GM12878 (cell line): ENCODE measurements at regions not wholly inside any gene's neighbourhood (a gene's known extent, or its start where the extent isn't known, plus 50 kb on each side); places are given as distances from the start of the nearest gene placed in this dataset.

ENCODE experiments used
- ATAC-seq: fragments of 200-7000 bp; cut with Tn5 transposase; 3 replicates; pipeline ENCODE4 v1.9.1; 2020; ENCODE audit warnings: mild to moderate bottlenecking, moderate library complexity
- BruUV-seq: library from RNA; stranded (reverse); fragments of 400-500 nt; replicated peaks from 2 replicates; lab custom pipeline; 2021; lab: Mats Ljungman, UMichigan
- CTCF ChIA-PET: fragments of 300-600 bp; sonication (Branson Sonifier 250); formaldehyde crosslinking; extraction: SDS; loops from one replicate; lab custom pipeline; 2021; ENCODE audit warnings: inconsistent platforms; lab: Yijun Ruan, JAX
- POLR2A ChIA-PET: fragments of 350-600 bp; formaldehyde crosslinking; extraction: SDS; loops from one replicate; lab custom pipeline; 2021; ENCODE audit warnings: inconsistent platforms; lab: Charles Lee
- RAD21 ChIA-PET: fragments of 300-600 bp; sonication (Branson Sonifier 250); formaldehyde crosslinking; loops from one replicate; lab custom pipeline; 2023; ENCODE audit warnings: antibody characterized with exemption; ENCODE audit not compliant: unreplicated experiment; lab: Charles Lee
- SMC1A ChIA-PET: fragments of 300-600 bp; sonication (Branson Sonifier 250); formaldehyde crosslinking; loops from one replicate; lab custom pipeline; 2023; ENCODE audit not compliant: unreplicated experiment, uncharacterized antibody; lab: Charles Lee
- DNase-seq: peaks from one replicate; pipeline ENCODE4 v3.0.0-alpha.2; 2011; ENCODE audit warnings: low read depth, low spot score
- FAIRE-seq: peaks from 3 replicates; lab custom pipeline; 2011; peaks lifted over from hg19 to GRCh38; lab: Jason Lieb, UNC
- H2AFZ ChIP-seq: 2 replicates; pipeline ENCODE4 v1.6.0; 2011; ENCODE audit warnings: low read depth, low read length, control low read depth; ENCODE audit not compliant: control insufficient read depth
- H3K27ac ChIP-seq: 2 replicates; pipeline ENCODE4 v1.5.1; 2011; ENCODE audit warnings: control low read depth; ENCODE audit not compliant: control insufficient read depth, insufficient read depth
- H3K27me3 ChIP-seq, 2 experiments: replicated peaks in 1 of 2; 2 replicates each; pipeline versions ENCODE4 v1.6.0 to v1.6.1; 2011; ENCODE audit warnings: low read length in 1 of 2; ENCODE audit not compliant: control insufficient read depth in 2 of 2, insufficient read depth in 2 of 2
- H3K36me3 ChIP-seq, 2 experiments: 2 replicates each; pipeline ENCODE4 v1.5.1; 2011; ENCODE audit warnings: low read length in 1 of 2; ENCODE audit not compliant: control insufficient read depth in 2 of 2, insufficient read depth in 2 of 2
- H3K4me1 ChIP-seq: 2 replicates; pipeline ENCODE4 v1.6.1; 2011; ENCODE audit warnings: mild to moderate bottlenecking, low read length, moderate library complexity, mixed read lengths; ENCODE audit not compliant: control insufficient read depth, insufficient read depth
- H3K4me2 ChIP-seq: 2 replicates; pipeline ENCODE4 v1.6.0; 2011; ENCODE audit warnings: control low read depth; ENCODE audit not compliant: control insufficient read depth, insufficient read depth
- H3K4me3 ChIP-seq: fragments of 200-600 bp; sonication (generic); 2 replicates; pipeline ENCODE4 v1.5.1; 2016
- H3K79me2 ChIP-seq: 2 replicates; pipeline ENCODE4 v1.6.0; 2011; ENCODE audit warnings: low read length; ENCODE audit not compliant: control insufficient read depth, insufficient read depth
- H3K9ac ChIP-seq: 2 replicates; pipeline ENCODE4 v1.8.0; 2011; ENCODE audit warnings: low read length, control low read depth, mixed read lengths; ENCODE audit not compliant: control insufficient read depth, insufficient read depth
- H3K9me3 ChIP-seq: replicated peaks from 3 replicates; pipeline ENCODE4 v1.5.1; 2011; ENCODE audit warnings: mild to moderate bottlenecking, low read length; ENCODE audit not compliant: control insufficient read depth, insufficient read depth
- H4K20me1 ChIP-seq: 2 replicates; pipeline ENCODE4 v1.6.0; 2011; ENCODE audit not compliant: control insufficient read depth, insufficient read depth
- ATF2 ChIP-seq: IDR thresholded peaks from 2 replicates; pipeline ENCODE4 v1.6.1; 2012; ENCODE audit warnings: low read length, inconsistent platforms
- ATF7 ChIP-seq: fragments of 450-650 bp; IDR thresholded peaks from 2 replicates; pipeline ENCODE4 v1.6.1; 2016; ENCODE audit warnings: low read depth, mild to moderate bottlenecking
- BMI1 ChIP-seq: fragments of 450-650 bp; IDR thresholded peaks from 2 replicates; pipeline ENCODE4 v1.6.1; 2016; ENCODE audit warnings: mild to moderate bottlenecking, moderate library complexity, borderline replicate concordance
- CEBPZ ChIP-seq: fragments of 150-350 bp; IDR thresholded peaks from 2 replicates; pipeline ENCODE4 v1.6.1; 2016; ENCODE audit warnings: low read depth, low read length
- NR2C2 ChIP-seq: IDR thresholded peaks from 2 replicates; pipeline ENCODE4 v1.6.1; 2011; ENCODE audit warnings: borderline replicate concordance, low read depth; ENCODE audit not compliant: control insufficient read depth, insufficient read length
- TARDBP ChIP-seq: IDR thresholded peaks from 2 replicates; pipeline ENCODE4 v1.6.1; 2016; ENCODE audit warnings: borderline replicate concordance
- USF2 ChIP-seq: IDR thresholded peaks from 2 replicates; pipeline ENCODE4 v1.6.1; 2011; ENCODE audit warnings: low read depth, low read length, improper control_type of control experiment, borderline replicate concordance
- WRNIP1 ChIP-seq: IDR thresholded peaks from 2 replicates; pipeline ENCODE4 v1.6.1; 2011; ENCODE audit warnings: low read depth, low read length, improper control_type of control experiment, borderline replicate concordance
- ZNF592 ChIP-seq: fragments of 450-650 bp; IDR thresholded peaks from 2 replicates; pipeline ENCODE4 v1.6.1; 2017; ENCODE audit warnings: mild to moderate bottlenecking, moderate library complexity
- WGBS: methylation state at CpG from one replicate; pipeline ENCODE4 v1.1.6; 2016; ENCODE audit warnings: low lambda C conversion rate; ENCODE audit not compliant: insufficient replicate concordance, insufficient coverage; ENCODE audit errors: missing lambda C conversion rate; 5-methylcytosine and 5-hydroxymethylcytosine counted together
- in situ Hi-C: fragments of 300-500 bp; cut with MboI; formaldehyde crosslinking; loops from 9 replicates; pipeline ENCODE4 v1.14.3; 2018; ENCODE audit warnings: mixed read lengths
- intact Hi-C: fragments of 100-400 bp; cut with micrococcal nuclease; formaldehyde crosslinking; loops from one replicate; pipeline ENCODE4 v1.14.2; 2022; ENCODE audit not compliant: unreplicated experiment

GRCh38 chr10:2970190-2970823, 97.0 kb upstream of the PFKP start:
- ChIA-PET CTCF (interaction anchor here (2.3 kb wide), 1 partner anchor 42 kb away, joined by 8 read pairs; no protein-coding TSS in a partner anchor), POLR2A (no interaction called here), RAD21 (no interaction called here), SMC1A (interaction anchor here (0.9 kb wide), 1 partner anchor 20 kb away, joined by 3 read pairs; no protein-coding TSS in a partner anchor)
- WGBS, result 10% methylated on average over 7 of the region's 7 CpGs
- no peaks in the 10 kb centered on the region for H3K4me1 ChIP-seq
- no TSS peak for BruUV-seq
- H3K4me3 ChIP-seq, result no peak overlapping the region
- H3K27me3 ChIP-seq, result peaks cover 1 to 5% of the 10 kb centered on the region in 2 experiments; a peak in 1 of 4 replicates
- in situ Hi-C loops, result no loop called here
- H3K79me2 ChIP-seq, result no peaks in the 10 kb centered on the region
- H3K4me2 ChIP-seq, result no peak overlapping the region
- no peak overlapping the region for H3K27ac ChIP-seq
- H2AFZ ChIP-seq, result no peak overlapping the region
- H3K9me3 ChIP-seq, result no peaks in the 10 kb centered on the region
- H4K20me1 ChIP-seq, result no peaks in the 10 kb centered on the region
- no peak for FAIRE-seq
- no peak for DNase-seq
- intact Hi-C loops, result no loop called here
- ATAC-seq, result no peak
- H3K9ac ChIP-seq, result no peak overlapping the region
- no peaks in the 10 kb centered on the region for H3K36me3 ChIP-seq
- TF ChIP-seq TARDBP, result no peak
- TF ChIP-seq ATF7, result no peak
- no peak for TF ChIP-seq ATF2
- TF ChIP-seq BMI1, result no peak
- TF ChIP-seq ZNF592, result no peak
- no peak for TF ChIP-seq WRNIP1
- no peak for TF ChIP-seq NR2C2
- TF ChIP-seq USF2, result no peak
- no peak for TF ChIP-seq CEBPZ
- TF ChIP-seq, all 136 proteins: peak for 0
